Memory B cell (primary cell): ENCODE measurements at regions not wholly inside any gene's neighbourhood (a gene's known extent, or its start where the extent isn't known, plus 50 kb on each side); places are given as distances from the start of the nearest gene placed in this dataset.
"Not testable (repeated sequence)": the region's sequence is repeated elsewhere in the genome, so short reads cannot be mapped to it uniquely, and the experiment has no call there.

Experiments
- ATAC-seq: fragments of 150-1000 bp; cut with Tn5 transposase; 2 replicates; pipeline ENCODE4 v1.10.0; 2021; ENCODE audit warnings: low read depth, mild to moderate bottlenecking, moderate library complexity
- DNase-seq, 2 donors: peaks; one replicate each; pipeline ENCODE4 v3.0.0; 2022; ENCODE audit warnings: low spot score in 2 of 2
- H3K27ac Mint-ChIP-seq: one replicate; pipeline ENCODE4 v1.8.0; 2022; ENCODE audit warnings: mild to moderate bottlenecking, moderate library complexity, mixed read lengths
- H3K27me3 Mint-ChIP-seq: one replicate; pipeline ENCODE4 v1.8.0; 2022; ENCODE audit warnings: mixed read lengths
- H3K36me3 Mint-ChIP-seq: one replicate; pipeline ENCODE4 v1.8.0; 2022; ENCODE audit warnings: mild to moderate bottlenecking, mixed read lengths
- H3K4me1 Mint-ChIP-seq: one replicate; pipeline ENCODE4 v1.8.0; 2022; ENCODE audit warnings: mixed read lengths
- H3K4me3 Mint-ChIP-seq: one replicate; pipeline ENCODE4 v1.8.0; 2022; ENCODE audit warnings: mild to moderate bottlenecking, moderate library complexity, mixed read lengths
- H3K9me3 Mint-ChIP-seq: one replicate; pipeline ENCODE4 v1.8.0; 2022; ENCODE audit warnings: mixed read lengths

- not testable (repeated sequence) for H3K27me3 Mint-ChIP-seq, DNase-seq, H3K9me3 Mint-ChIP-seq, ATAC-seq, H3K4me1 Mint-ChIP-seq, H3K4me3 Mint-ChIP-seq, H3K27ac Mint-ChIP-seq, H3K36me3 Mint-ChIP-seq
Observed at GRCh38 chr5:74522838-74523237, 117.7 kb downstream of the ENC1 start.

GRCh38 chr5:74521401-74521800 lies 119.1 kb downstream of the ENC1 start:
- Mint-ChIP-seq H3K27me3 (peaks cover 8% of the 10 kb centered on the region), H3K9me3 (peaks cover 9% of the 10 kb centered on the region), H3K4me1 (no peaks in the 10 kb centered on the region), H3K27ac (no peak overlapping the region), H3K36me3 (peaks cover 7% of the 10 kb centered on the region), H3K4me3 (no peak overlapping the region)
- ATAC-seq (no peak), DNase-seq (no peak)

- Mint-ChIP-seq H3K27me3 (peaks cover 12% of the 10 kb centered on the region), H3K36me3 (peaks cover 7% of the 10 kb centered on the region), H3K27ac (no peak overlapping the region)
Observed at GRCh38 chr5:74519679-74520078, 120.8 kb downstream of the ENC1 start.

GRCh38 chr5:74519161-74519571 lies 121.4 kb downstream of the ENC1 start:
- H3K27me3 Mint-ChIP-seq: peaks cover 15% of the 10 kb centered on the region
- H3K36me3 Mint-ChIP-seq: peaks cover 7% of the 10 kb centered on the region
- DNase-seq (no peak), ATAC-seq (no peak)
- no peaks in the 10 kb centered on the region for H3K4me1 Mint-ChIP-seq
- H3K9me3 Mint-ChIP-seq: peaks cover 9% of the 10 kb centered on the region
- H3K27ac Mint-ChIP-seq: no peak overlapping the region
- no peak overlapping the region for H3K4me3 Mint-ChIP-seq

More at GRCh38 chr5:74519679-74520078, 120.8 kb downstream of the ENC1 start:
- Mint-ChIP-seq H3K9me3 (peaks cover 9% of the 10 kb centered on the region), H3K4me1 (no peaks in the 10 kb centered on the region), H3K4me3 (no peak overlapping the region)
- no peak for ATAC-seq
- no peak for DNase-seq

DNA sequence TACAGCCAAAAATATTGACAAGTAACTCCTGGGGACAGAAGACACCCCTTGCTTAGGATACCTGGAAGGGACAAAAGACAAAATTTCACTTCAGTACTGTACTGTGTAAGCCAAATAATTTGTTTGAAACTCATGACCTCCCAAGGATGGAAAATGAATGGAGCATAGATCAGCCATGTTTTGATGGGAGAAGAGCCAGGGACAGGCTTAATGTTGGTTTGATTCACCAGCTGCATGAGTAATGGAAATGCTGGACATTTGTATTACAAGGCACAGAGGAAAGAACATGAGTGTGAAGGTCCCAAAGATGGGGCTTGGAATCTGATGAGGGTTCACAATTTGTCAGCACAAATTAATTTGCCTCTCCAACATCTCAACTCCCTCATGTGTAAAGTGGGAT lies 122.8 kb downstream of the ENC1 start:
- DNase-seq (no peak), ATAC-seq (no peak)
- no peak overlapping the region for H3K4me3 Mint-ChIP-seq
- peaks cover 12% of the 10 kb centered on the region for H3K27me3 Mint-ChIP-seq
- H3K9me3 Mint-ChIP-seq: no peaks in the 10 kb centered on the region
- no peaks in the 10 kb centered on the region for H3K4me1 Mint-ChIP-seq
- H3K27ac Mint-ChIP-seq: no peak overlapping the region
- no peaks in the 10 kb centered on the region for H3K36me3 Mint-ChIP-seq

GRCh38 chr5:74516211-74516636 lies 124.3 kb downstream of the ENC1 start:
- DNase-seq: no peak
- Mint-ChIP-seq H3K4me1 (no peaks in the 10 kb centered on the region), H3K36me3 (no peaks in the 10 kb centered on the region), H3K9me3 (no peaks in the 10 kb centered on the region), H3K27me3 (peaks cover 9% of the 10 kb centered on the region), H3K4me3 (no peak overlapping the region), H3K27ac (no peak overlapping the region)
- ATAC-seq: no peak

DNA sequence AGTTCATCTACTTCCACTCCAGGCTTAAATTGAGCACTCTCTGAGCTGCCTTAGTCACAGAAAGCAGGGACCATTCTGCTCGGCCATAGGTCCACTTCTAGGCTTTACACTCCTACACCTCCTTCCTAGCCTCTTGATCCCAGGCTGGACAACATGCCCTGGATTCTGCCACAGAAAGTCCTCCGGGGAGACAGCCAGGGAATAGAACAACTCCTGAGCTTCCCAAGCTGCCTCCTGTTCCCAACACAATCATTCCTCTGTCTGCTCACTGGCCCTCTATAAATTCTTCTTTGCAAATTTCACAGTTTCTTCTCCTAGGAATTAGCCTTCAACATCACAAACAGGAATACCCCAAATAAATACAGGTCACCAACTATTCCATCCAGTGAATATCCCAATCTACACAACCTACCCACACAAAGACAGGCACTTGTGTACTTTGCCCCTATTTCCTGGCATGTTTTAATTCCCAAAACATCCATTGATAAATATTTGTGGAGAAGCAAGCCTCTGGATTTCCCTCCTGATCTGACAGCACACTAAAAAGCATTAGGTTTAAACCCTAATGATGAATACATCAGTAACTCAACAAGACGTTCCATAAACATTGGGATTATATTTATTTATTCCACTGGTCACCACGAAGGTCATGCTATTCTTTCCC lies 125.5 kb downstream of the ENC1 start:
- H3K36me3 Mint-ChIP-seq: no peaks in the 10 kb centered on the region
- H3K4me1 Mint-ChIP-seq: no peaks in the 10 kb centered on the region
- DNase-seq (no peak), ATAC-seq (no peak)
- H3K27ac Mint-ChIP-seq: no peak overlapping the region
- H3K4me3 Mint-ChIP-seq: no peak overlapping the region
- no peaks in the 10 kb centered on the region for H3K9me3 Mint-ChIP-seq
- H3K27me3 Mint-ChIP-seq: peaks cover 9% of the 10 kb centered on the region

GRCh38 chr5:74511770-74512169 lies 128.8 kb downstream of the ENC1 start:
- H3K4me3 Mint-ChIP-seq, ATAC-seq, H3K36me3 Mint-ChIP-seq, H3K9me3 Mint-ChIP-seq, H3K4me1 Mint-ChIP-seq, H3K27me3 Mint-ChIP-seq, DNase-seq, H3K27ac Mint-ChIP-seq: not testable (repeated sequence)

DNA sequence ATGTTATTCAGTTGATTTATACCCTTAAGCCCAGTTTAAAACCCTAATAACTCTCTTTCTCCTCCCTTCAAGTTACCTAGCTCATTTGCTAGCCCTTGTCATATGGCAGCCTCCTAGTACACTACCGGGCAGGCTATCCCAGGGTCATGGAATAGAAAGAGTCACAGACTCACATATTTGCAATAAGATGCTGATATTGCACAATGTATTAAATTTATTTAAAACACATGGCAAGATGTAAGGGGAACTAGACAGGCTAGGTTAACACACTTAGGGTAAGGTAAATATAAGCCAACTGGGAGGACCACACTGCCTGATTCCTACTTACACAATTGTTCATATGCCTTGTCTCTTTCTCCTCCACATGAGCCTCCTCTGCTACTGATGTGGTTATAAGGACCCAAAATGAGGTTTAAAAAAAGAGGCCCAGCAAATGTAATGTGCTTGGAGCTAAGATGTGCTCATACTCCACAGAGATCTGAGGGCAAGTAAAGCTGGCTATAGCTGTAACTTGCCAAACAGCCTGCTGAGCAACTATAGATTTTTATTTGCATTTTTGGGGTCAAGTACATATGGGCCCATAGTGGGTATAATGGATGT lies 130.0 kb downstream of the ENC1 start:
- Mint-ChIP-seq H3K4me3 (no peak overlapping the region), H3K4me1 (no peaks in the 10 kb centered on the region), H3K36me3 (no peaks in the 10 kb centered on the region), H3K9me3 (no peaks in the 10 kb centered on the region), H3K27me3 (peaks cover 10% of the 10 kb centered on the region), H3K27ac (no peak overlapping the region)
- no peak for ATAC-seq
- DNase-seq: no peak

GRCh38 chr5:74507370-74508005 lies 133.0 kb downstream of the ENC1 start:
- Mint-ChIP-seq H3K4me1 (peaks cover 2% of the 10 kb centered on the region), H3K9me3 (no peaks in the 10 kb centered on the region), H3K27ac (no peak overlapping the region), H3K27me3 (peaks cover 5% of the 10 kb centered on the region), H3K36me3 (no peaks in the 10 kb centered on the region), H3K4me3 (no peak overlapping the region)
- ATAC-seq (no peak), DNase-seq (no peak)

DNA sequence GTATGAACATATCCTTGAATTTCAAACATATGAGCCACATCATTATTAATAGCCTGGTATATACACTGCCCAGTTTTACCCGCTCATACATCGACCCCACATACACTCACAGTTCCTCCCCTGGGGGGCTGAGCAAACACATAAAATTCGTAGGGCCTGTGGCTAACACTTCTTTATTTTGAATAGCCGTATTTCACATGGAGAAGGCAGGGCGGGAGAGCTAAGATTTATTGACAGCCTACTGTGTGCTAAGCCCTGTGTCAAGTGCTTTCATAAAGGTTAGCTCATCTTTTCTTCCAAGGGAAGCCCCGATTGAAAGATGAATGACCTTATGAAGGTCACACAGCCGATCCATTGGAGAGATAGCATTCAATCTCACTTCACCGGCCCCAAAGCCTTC lies 134.4 kb downstream of the ENC1 start:
- Mint-ChIP-seq H3K36me3 (no peaks in the 10 kb centered on the region), H3K9me3 (no peaks in the 10 kb centered on the region), H3K27ac (no peak overlapping the region), H3K4me3 (no peak overlapping the region), H3K27me3 (peaks cover 5% of the 10 kb centered on the region), H3K4me1 (peaks cover 2% of the 10 kb centered on the region)
- DNase-seq (no peak), ATAC-seq (no peak)

DNA sequence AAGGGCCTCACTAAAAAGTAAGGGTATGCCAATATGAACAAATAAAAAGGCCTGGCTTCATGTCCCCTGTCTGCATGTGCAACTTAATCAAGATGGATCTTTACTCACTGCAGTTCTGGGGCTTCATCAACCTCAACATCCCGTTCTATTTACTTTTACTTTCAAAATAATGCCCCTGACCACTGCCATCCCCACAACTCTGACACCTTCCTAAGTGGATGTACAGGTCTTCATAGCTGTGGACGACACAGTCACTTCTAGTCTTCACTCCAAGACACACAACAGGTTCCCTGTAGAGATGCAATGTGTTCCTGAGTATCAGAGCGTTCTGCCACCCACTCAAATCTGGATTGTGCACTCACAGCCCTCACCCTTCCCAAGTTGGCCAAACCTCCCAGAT lies 136.1 kb downstream of the ENC1 start:
- no peaks in the 10 kb centered on the region for H3K9me3 Mint-ChIP-seq
- H3K4me1 Mint-ChIP-seq: peaks cover 2% of the 10 kb centered on the region
- ATAC-seq (no peak), DNase-seq (no peak)
- no peak overlapping the region for H3K27ac Mint-ChIP-seq
- H3K4me3 Mint-ChIP-seq: no peak overlapping the region
- no peaks in the 10 kb centered on the region for H3K36me3 Mint-ChIP-seq
- peaks cover 5% of the 10 kb centered on the region for H3K27me3 Mint-ChIP-seq

DNA sequence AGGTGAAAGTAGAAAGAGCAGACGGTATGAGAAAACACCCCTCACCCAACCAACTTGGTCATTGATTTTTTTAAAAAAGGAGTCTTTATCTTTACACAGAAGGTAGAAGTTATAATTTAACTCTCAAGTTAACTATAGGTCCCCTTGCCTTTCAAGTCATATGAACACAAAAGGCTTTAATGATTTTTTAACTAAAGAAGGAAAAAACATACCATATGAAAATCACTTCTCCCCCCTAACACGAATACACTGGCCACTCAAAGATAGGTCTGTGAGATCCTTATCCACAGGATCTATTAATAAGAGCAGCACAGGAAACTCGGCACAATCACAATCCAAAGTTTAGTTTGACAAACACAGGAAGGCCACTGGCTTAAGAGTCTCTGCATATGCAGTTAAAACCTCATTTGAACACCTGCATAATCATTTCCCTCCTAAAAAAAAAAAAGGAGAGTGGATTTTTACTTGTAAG lies 138.0 kb downstream of the ENC1 start:
- Mint-ChIP-seq H3K4me3 (no peak overlapping the region), H3K27me3 (peaks cover 5% of the 10 kb centered on the region), H3K36me3 (no peaks in the 10 kb centered on the region), H3K9me3 (no peaks in the 10 kb centered on the region), H3K27ac (no peak overlapping the region), H3K4me1 (peaks cover 2% of the 10 kb centered on the region)
- ATAC-seq (no peak), DNase-seq (no peak)

DNA sequence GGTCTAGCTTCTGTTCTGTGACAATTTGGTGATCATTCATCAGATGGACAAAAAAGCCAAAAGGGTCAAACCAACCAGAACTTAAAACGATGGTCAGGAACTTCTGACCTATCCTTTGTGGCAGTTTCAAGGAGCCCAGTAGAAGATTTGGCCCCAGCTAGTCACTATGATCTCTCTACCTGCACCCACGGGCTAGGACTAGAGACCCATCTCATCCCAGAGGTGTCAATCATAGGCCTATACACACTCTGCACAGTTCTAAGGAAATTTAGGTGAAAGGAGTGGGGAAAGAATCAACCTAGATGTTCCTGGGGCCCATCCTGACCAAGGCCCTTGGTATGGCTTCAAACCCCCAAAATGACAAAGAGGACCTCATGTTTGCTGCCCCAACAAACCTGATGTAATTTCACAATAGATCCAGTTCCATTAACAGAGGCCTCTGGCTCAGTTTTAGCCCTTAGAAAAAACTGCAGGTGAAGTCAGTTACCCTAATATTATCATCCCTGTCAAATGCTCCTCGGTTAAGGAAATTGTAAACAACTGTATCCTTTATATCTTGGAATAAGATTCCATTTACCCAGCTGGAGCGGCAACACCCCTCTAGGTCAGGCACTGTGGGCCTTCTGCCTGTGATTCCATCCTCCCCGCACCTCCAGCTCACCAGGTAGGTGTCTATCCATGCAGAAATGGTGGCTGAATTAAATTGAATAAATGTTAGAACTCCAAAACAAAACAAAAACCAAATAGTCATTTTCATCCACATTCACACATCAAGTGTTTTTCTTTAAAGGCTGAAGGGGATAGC lies 138.7 kb downstream of the ENC1 start:
- ATAC-seq (no peak), DNase-seq (no peak)
- Mint-ChIP-seq H3K36me3 (no peaks in the 10 kb centered on the region), H3K4me3 (no peak overlapping the region), H3K9me3 (no peaks in the 10 kb centered on the region), H3K4me1 (peaks cover 2% of the 10 kb centered on the region), H3K27ac (no peak overlapping the region), H3K27me3 (peaks cover 5% of the 10 kb centered on the region)
